ENCODE measurements at regions not wholly inside any gene's neighbourhood (a gene's known extent, or its start where the extent isn't known, plus 50 kb on each side); places are given as distances from the start of the nearest gene placed in this dataset.

DNA sequence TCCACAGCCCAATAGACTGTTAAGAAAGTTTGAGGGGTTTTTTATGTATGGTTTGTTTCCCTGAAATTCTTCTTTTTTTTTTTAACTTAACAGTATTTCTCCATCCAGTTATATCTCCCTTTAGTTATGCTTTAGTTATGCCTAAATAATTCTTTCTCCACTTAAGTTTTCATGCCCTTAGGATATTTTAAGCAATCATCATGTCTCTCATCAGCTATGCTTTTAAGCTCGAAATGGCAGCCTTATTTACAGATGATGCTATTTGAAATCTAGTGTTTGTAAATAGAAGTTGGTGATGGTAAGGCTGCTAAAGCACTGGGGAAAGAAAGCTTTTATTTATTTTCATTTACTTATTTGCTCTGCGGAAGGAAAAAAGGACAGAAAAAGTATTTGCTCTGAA lies 439.3 kb downstream of the TFAP2B start:
- TF ChIP-seq, protein P1, sequence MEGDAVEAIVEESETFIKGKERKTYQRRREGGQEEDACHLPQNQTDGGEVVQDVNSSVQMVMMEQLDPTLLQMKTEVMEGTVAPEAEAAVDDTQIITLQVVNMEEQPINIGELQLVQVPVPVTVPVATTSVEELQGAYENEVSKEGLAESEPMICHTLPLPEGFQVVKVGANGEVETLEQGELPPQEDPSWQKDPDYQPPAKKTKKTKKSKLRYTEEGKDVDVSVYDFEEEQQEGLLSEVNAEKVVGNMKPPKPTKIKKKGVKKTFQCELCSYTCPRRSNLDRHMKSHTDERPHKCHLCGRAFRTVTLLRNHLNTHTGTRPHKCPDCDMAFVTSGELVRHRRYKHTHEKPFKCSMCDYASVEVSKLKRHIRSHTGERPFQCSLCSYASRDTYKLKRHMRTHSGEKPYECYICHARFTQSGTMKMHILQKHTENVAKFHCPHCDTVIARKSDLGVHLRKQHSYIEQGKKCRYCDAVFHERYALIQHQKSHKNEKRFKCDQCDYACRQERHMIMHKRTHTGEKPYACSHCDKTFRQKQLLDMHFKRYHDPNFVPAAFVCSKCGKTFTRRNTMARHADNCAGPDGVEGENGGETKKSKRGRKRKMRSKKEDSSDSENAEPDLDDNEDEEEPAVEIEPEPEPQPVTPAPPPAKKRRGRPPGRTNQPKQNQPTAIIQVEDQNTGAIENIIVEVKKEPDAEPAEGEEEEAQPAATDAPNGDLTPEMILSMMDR (IDR thresholded peaks at IDR 0.05; ENCODE audit: low read length): no peak
- TF ChIP-seq EZH2 (optimal IDR thresholded peaks at IDR 0.05; ENCODE audit: low read depth, low read length): no peak
- TF ChIP-seq EZH2phosphoT487 (IDR thresholded peaks at IDR 0.05; ENCODE audit: low read length): no peak
